D341Med (cell line): ENCODE measurements at regions not wholly inside any gene's neighbourhood (a gene's known extent, or its start where the extent isn't known, plus 50 kb on each side); places are given as distances from the start of the nearest gene placed in this dataset.
A peak's percentile ranks its signal among the peaks of the same experiment; 100 is the strongest.

Source experiments
- DNase-seq: peaks from one replicate; pipeline ENCODE4 v3.0.0; 2012; ENCODE audit warnings: low spot score

DNA sequence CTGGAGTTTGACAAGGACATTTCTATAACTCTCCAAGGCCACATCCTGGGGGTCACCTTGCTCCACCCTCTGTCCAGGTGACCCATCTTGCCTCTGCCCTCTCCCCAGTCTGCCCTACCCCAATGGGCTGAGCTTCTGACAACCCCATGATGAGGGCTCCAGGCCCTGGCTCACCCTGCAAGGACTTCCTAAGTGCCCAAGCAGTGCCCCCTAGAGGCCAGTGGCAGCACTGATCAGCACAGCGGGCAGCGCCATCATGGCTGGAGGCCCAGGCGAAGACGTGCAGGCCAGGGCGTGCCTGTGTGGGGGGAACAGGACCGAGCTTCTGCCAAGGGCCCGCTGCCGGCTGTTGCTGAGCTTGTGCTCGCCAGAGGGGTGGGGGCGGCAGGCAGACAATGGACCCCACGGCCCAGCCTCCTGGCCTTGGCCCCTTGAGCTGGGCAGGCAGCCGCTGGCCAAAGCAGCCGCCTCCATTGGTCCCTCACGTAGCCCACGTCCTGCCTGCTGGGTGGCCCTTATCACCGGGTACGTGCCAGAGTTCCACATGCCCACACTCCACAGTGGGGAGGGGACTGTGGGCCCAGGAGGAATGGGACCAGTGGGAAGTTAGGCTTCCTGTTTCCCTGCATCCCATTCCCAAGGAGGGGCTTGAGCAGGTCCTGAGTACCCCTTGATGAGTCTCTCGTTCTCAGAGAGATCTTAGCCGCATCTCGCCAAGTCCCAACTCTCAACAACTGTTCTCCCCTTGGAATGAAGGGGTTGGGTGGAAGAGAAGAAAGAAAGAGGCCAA, 64.3 kb downstream of the MRPL14 start:
- no peak for DNase-seq

DNA sequence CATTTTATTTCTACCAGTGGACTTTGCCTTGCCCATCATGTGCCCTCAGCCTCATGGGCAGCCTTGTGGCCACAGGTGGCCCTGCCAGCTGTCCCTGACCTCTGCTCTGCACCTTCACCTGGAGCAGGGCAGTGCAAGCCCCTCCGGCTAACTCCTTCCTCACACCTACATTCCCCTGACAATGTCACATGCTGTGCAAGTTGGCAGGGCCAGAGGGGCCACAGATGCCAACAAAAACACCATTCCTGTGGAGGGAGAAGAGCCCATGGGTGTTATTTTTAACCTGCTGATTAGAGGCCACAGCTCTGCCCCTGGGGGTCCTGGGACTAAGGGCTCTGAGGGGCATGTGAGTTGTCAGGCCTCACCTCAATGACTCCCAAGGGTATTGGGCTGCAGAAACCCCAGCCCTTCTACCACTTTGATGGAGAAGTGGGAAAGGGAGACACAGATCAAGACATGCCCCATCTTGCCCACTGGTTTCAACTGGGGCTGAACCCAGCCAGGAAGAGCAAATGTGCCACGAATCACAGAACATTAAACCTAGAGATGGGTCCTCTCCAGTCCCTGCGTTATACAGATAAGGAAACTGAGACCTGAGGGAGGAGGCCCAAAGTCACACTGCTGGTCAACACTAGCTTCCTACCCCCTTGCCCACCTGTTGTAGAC, 65.0 kb downstream of the MRPL14 start:
- no peak for DNase-seq

DNA sequence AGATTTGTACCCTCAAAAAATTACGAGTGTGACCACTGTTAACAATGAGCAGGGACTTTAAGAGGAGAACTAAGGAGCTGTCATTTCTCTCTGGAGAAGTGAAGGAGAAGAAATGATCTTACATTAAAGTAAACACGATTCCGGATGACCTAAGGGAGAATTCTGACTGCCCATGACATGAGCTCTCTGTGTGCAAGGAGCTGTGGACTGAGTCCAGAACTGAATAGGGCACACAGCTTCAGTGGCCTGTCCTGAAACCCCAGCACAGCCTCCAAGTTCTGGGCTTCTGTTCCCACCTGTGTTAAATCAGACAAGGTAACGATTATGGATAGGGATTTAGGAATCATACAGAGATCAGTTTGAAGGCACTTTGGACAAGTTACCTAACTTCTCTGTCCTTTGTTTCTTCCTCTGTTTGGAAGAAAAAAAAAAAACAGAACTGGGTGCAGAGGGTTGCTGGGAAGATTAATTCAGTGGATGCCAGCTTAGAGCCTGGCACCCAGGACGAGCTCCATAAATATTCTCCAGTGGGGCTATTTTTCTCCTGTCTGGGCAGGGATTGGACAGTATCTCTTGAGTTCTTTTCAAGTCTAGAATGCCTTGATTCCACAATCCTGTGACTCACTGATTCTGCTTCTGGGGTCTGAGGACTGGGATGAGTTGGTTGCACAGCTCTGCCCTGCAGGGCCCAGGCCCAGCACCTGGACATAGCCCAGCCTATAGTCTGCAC, 65.7 kb downstream of the MRPL14 start:
- no peak for DNase-seq

DNA sequence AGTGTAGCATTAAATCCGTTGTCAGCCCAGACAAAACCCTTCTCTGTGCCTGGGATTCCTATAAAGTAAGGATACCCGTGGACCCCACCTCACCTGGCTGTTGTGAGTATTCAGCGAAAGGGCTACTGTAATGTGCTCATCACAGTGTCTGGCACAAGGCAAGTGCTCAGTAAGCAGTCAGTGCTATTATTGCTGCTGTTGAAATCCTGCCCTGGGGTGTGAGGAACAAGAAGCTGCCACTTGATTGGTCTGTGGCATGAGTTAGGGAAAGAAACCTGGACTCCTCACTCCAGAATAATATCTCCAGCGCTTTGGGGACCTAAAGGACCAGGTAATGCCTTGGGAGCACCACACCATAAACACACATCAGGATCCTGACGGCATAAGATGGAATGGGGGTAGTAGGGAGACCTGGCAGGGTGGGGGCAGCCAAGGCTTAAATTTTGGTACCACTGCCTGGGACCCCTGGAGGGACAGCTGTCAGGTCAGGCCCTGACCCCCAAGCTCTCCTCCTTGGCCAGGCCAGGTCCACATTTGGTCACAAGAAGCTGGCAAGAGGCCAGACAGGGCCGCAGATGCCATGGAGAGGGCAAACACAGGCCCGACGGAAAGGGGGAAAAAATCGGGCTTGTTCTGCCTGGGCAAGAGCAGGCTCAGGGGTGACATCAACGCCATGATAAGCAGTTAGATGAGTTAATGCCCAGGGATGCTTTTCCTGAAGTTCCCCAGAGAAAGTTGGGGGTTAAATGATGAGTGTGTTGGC, 66.5 kb downstream of the MRPL14 start:
- no peak for DNase-seq

DNA sequence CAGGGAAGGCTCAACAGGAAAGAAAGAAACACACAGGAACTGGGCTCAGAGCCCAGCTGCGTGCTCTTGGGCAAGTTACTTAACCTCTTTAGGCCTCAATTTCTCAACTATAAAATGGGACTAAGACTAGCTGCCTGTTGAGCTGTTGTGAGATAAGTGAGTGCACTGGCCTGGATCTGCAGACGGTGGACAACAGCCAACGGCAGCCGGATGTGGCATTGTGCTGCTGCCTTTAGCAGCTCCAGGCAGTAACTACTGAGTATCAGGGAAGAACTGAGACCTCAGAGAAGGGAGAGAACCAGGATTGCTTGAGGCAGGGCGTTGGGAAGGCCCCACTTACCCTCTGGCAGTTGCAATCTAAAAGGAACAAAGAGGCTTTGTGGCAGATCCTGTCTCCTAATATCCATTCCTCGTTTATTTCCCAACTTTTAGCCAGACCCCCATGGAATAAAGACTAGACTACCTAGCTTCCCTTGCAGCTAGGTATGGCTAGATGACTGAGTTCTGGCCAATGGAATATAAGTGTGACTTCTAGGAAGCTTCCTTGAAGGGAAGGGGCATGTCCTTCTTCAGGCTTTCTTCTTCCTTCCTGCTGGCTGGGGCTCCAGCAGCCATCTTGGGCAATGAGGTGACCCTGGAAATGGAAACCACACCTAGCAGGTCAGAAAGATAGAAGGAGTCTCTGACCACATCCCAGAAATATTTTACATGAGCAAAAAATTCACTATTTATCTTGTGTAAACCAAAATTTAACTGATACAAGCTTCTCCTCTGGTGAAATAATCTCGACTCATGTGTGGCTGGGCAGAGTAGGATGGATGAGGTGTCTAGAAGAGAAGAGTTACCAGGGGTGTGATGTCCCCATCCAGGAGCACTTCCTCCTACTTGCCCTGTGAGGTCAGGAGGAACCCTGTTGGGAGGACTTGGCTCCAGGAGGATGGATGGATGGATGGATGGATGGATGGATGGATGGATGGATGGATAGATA, 67.6 kb downstream of the MRPL14 start:
- no peak for DNase-seq

DNA sequence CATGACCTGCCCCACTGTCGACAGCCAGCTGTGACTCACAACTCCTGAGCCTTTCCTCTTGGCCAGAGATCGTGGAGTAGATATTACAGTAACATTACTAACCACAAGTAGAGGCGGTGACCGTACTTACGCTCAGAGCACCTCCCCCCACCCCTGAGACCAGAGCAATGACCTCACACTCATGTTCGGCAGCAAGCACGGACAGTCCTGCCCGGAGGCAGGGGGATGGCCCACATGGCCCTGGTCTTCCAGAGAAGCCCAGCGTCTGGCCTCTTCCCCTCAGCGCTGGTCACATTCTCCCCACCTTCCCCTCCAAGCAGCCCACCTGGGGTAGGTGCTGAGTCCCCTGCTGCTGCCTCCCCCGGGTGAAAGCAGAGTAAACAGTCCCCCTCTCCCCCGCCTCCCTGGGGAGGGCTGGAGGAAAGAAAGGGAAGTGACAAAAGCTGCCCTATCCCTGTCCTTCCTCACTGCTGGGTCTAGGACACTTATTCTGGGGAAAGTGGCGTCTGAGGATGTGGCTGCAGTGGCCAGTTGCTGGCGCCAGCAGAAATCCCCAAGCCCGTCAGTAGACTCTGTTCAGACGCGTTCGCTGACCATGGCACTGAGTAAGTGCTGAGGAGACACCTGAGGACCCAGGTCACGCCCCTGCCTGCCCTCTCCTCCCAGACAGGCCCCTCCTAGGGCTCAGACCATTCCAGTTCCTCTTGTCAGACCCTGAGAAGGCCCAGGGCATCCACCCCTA, 68.5 kb downstream of the MRPL14 start:
- no peak for DNase-seq

DNA sequence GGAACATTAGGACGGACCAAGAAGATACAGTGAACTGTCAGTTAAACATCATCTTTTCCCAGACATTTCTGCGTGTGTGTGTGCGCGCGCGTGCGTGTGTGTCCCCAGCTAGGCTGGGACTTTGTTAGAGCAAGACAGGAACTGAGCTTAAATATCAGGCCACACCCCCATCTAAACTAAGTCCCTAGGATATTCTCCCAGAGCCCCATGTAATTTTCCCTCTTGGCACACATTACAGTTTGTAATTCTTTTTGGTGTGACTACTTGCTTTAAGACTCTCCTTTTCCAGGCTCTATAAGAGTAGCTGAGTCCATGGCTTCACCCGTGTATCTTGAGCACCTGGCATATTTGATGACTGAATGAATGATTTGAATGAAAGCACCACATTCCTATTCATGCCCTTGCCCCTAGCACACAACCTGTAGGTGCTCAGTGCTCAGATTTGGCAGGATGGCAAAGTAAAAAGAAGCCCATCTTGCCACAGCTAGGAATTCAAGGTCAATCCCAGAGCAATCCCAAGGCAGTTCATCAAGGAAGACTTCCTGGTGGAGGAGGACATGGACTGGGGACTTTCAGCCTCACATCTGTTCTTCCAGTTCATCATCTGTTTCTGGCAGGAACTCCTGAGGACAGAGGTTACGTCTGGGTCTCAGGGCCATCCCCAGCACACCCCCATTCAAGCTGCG, 69.2 kb downstream of the MRPL14 start:
- DNase-seq: no peak

DNA sequence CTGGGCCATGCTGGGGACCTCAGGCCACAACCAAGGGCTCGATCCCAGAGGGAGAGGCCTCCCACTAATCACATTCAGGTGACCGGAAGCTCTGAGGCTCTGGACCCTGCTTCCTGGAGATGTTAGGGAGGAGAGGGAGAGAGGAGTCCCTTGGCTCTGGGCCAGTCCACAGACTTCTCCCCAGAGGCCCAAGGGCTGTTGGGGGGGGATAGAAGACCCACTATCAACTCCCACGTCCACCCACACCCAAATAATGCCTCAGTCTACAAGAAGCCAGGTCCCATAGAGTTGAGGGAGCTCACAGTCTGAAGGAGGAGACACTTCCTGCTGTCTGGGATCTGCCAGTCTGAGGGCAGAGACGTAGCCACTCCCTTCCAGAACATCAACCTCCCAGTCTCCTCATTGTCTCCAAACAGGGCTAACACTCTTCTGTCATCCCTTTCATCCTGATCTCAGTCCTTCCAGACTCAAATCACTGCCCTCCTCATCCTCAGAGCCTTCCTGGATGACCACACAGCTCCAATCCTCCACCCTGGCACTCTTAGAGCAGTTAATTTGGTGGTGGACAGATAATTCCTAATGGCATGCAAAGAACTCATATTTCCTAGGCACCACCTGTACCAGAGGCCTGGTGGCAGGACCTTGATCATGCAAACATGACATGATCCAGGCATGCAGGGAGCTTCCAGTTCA, 69.9 kb downstream of the MRPL14 start:
- DNase-seq: no peak

DNA sequence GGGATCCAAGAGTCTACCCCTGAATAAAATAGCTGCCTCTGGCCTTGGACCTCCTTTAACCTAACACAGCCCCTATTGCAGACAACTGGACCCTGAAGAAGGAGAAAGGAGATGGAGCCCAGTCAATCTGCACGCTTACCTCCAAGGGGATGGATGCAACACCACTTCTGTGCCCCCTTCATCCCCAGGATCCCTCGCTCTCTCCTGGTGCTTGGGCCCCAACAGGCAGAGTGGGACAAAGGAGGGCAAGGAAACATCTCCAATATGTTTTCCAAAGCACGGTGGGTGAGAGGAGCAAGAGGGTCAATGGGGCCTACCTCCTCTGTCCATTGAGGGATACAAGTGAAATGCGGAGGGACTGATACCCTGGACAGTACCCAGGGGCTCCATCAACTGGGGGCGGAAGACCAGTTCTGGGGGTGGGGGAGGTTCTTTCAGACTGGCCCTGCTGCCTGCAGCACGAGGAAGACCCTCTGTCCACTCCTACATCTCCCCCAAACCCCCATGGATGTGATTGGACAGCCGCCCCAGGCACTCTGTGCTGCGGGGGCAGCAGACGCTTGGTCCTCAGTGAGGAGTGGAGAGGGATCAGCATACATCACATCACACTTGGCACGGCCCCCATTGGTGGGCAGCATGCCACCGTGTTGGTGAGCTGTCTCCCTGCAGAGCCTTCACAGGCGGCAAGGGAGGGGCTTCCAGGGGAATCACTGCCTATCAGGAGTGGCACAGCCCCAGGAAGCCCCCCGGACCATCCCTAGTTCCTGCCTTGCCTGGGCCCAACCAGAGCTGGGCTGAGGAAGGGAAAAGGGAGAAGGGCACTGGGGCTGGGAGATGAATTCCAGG, 70.6 kb downstream of the MRPL14 start:
- peak; percentile 54 for DNase-seq

DNA sequence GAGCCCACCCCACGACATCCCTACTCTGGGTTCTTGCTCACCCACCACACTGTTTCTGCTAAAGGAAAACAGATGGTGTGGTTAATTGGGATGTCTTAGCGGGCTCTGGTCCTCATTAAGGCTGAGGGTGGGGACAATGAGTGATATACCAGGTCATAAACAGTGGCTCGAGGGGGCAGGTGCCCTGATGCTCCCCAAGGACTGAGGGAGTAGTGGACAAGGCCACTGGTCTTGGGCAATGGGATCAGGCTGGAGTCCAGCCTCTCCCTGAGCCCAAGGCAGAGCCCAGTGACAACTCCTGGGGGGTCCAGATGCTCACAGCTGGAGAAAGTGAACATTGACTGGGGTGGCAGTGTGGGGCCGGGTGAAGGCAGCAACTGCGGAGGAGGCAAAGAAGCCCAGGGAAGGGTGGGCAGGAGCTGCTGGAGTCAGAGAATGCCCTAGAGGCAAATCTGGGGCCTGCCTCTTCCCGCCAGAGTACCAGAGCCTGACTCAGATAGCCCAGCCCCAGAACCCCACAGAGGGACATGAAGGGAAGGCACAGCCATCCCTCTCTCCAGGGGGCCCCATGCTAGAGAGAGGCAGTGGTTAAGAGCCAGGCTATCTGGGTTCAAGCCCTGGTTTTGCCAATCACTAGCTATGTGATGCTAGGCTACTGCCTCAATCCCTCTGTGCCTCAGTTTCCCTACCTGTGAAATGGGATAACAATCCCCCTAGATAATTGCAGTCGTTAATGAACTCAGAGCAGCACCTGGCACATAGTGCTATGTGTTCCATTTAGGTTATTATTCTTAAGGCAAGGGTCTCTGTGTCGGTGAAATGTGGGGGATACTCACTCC, 72.3 kb downstream of the MRPL14 start:
- DNase-seq: no peak

DNA sequence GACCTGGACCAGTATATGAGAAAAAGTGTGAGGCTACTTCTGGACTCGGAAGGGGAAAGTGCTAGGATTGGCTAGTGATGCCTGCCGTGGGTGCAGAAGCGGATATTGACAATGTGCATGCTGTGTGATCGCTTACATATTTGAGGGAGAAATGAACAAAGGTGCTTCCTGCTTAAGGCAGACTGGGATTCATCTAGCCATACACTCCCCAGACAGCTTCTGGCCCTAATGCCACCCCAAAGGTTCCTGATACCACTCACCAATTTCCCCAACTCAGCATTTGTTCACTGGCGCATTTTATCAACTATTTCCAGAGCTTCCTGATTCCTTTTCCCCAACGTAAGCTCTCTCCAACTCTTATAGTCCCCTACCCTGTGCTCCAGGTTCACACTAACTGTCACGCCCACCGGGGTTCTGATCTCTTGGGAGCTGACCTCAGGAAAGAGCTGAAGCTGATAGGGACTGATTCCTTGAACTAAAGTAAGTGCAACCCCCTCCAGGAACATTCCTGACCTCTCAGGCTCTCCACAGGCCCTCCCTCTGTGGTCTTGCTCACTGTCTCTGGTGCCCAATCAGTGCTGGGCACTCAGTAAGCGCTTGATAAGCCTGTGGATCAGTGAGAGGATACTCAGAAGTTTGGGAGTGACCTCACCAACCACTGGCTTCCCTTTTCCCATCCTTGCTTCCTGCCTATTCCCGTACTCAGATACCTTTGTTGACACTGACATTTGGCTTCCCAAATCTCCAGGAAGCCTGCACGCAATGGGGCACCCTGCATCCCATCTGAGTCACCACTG, 73.3 kb downstream of the MRPL14 start:
- DNase-seq: no peak

DNA sequence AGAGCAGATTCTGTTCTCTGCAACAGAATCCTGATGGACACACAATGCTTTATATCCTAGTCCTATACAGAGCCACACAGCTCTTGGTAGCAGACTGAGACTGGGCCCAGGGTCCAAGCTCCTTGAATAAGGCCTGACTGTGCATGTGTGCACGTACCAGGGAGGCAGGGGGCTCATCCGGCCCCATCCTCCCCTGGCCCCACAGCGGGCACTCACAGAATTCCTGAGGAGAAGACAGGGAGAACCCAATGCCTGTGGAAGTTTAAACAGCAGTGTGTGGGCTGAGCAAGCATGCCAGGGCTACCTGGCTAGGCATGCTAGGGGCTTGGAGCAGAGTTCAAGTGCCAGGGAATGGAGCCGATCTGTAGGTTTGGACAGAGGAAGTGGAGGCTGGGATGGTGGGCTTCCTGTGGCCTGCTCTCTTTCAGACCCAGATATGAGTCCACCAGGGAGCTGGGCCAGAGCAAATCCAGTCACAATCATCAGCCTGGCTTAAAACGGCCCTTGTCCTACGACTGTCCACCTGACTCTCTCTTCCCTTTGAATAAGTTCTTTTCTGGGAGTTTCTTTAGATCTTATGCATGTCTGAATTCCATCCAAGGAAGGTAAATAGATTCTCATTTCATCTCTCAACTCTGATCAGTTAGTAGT, 74.0 kb downstream of the MRPL14 start:
- no peak for DNase-seq

DNA sequence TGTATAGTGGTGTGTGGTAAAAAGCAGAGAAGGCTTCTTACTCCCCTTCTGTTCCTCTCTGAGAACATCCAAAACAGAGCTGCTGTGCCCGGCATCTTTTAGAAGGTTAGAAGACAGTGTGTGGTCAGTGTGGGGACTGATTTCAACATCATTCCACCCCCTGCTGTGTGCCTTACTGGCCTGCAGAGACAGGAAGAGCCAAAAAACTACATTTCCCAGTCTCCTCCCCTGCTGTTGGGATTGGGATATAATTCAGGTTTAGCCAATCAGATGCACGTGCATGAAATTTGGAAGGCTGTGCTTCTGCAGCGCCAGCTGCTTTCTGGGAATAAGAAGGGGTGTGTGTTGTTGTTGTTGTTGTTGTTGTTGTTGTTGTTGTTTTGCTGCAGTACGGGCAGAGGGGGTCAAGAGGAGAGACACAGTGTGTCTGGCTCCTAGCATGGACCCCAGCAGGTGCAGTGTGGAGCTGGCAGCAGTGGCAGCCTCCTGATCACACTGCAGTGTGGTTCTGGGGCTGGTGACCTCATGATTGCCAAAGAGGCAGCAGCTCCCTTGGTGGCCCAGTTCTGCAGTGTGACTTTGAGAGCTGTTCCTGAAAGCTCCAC, 74.7 kb downstream of the MRPL14 start:
- no peak for DNase-seq

DNA sequence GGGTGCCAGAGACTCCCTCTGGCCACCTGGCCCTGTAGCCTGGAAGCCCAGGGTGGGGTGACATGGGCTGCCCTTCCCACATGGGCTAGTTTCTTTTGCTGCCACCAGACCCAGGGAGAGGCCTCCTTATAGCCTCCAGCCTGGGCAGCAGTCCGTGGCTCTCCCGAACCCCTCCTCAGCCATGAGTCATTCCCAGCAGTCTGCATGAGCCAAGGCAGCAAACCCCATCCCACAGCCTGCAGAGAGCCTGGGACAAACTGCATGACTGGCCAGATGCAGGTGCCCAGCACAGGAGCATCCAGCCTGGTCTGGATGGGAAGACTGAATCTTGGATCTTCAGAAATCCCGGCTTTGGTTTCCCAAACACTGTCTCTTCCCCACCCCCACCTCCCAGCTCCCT, 75.7 kb downstream of the MRPL14 start:
- DNase-seq: no peak

DNA sequence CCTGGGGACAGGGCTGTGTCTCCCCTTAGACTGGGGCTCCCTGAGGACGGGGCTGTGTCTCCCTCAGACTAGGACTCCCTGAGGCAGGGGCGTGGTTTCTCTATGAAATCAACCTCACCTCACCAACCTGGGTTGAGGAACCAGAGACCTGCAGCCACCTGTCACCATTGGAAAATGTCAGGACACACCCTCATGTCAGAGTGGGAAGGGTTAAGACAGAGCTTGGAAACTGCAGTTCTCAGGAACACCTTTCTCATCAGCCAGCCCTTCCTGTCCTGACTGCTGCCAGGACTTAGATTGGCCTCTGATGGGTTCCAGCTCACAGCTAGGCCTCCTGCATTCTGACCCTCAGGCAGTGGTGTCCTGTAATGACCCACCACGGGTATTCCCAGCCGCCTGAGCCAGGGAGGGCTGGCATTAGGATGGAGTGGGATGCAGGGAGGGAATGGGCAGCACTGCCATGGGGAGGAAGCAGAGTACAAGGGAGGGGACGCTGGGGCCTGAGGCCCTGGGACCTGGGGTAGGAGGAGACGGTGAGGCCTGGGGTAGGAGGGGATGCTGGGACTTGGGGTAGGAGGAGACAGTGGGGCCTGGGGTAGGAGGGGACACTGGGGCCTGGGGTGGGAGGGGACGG, 76.3 kb downstream of the MRPL14 start:
- no peak for DNase-seq
